ENCODE measurements at regions not wholly inside any gene's neighbourhood (a gene's known extent, or its start where the extent isn't known, plus 50 kb on each side); places are given as distances from the start of the nearest gene placed in this dataset.

DNA sequence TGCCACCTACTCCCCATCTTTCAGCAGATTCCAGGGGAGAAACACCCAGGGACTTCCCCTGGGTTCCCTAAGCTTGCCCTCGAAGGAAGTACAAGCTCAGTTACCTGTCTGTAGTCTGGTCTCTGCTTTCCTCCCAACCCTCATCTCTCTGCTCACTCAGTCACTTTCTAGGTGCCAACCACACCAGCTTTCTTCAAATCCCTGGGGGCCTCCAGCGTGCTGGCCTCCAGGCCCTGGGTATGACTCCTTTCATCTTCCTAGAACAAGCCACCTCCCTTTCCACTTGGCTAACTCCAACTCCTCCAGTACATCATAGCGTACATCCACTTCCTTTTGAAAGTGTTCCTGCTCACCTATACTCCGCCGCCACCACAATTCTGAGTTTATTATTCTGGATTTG, 222.6 kb downstream of the SNX18 start:
- TF ChIP-seq, protein P1, sequence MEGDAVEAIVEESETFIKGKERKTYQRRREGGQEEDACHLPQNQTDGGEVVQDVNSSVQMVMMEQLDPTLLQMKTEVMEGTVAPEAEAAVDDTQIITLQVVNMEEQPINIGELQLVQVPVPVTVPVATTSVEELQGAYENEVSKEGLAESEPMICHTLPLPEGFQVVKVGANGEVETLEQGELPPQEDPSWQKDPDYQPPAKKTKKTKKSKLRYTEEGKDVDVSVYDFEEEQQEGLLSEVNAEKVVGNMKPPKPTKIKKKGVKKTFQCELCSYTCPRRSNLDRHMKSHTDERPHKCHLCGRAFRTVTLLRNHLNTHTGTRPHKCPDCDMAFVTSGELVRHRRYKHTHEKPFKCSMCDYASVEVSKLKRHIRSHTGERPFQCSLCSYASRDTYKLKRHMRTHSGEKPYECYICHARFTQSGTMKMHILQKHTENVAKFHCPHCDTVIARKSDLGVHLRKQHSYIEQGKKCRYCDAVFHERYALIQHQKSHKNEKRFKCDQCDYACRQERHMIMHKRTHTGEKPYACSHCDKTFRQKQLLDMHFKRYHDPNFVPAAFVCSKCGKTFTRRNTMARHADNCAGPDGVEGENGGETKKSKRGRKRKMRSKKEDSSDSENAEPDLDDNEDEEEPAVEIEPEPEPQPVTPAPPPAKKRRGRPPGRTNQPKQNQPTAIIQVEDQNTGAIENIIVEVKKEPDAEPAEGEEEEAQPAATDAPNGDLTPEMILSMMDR (IDR thresholded peaks at IDR 0.05) = no peak
- TF ChIP-seq, protein P2, sequence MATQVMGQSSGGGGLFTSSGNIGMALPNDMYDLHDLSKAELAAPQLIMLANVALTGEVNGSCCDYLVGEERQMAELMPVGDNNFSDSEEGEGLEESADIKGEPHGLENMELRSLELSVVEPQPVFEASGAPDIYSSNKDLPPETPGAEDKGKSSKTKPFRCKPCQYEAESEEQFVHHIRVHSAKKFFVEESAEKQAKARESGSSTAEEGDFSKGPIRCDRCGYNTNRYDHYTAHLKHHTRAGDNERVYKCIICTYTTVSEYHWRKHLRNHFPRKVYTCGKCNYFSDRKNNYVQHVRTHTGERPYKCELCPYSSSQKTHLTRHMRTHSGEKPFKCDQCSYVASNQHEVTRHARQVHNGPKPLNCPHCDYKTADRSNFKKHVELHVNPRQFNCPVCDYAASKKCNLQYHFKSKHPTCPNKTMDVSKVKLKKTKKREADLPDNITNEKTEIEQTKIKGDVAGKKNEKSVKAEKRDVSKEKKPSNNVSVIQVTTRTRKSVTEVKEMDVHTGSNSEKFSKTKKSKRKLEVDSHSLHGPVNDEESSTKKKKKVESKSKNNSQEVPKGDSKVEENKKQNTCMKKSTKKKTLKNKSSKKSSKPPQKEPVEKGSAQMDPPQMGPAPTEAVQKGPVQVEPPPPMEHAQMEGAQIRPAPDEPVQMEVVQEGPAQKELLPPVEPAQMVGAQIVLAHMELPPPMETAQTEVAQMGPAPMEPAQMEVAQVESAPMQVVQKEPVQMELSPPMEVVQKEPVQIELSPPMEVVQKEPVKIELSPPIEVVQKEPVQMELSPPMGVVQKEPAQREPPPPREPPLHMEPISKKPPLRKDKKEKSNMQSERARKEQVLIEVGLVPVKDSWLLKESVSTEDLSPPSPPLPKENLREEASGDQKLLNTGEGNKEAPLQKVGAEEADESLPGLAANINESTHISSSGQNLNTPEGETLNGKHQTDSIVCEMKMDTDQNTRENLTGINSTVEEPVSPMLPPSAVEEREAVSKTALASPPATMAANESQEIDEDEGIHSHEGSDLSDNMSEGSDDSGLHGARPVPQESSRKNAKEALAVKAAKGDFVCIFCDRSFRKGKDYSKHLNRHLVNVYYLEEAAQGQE (IDR thresholded peaks at IDR 0.05; ENCODE audit: low read depth, low read length) = no peak
- TF ChIP-seq GATA2 (CRISPR knock-in tag; IDR thresholded peaks at IDR 0.05) (no peak), EZH2phosphoT487 (IDR thresholded peaks at IDR 0.05; ENCODE audit: borderline replicate concordance, low read depth) (no peak), YY1 (IDR thresholded peaks at IDR 0.05; ENCODE audit: low read depth) (no peak)
- TF ChIP-seq, protein P3, sequence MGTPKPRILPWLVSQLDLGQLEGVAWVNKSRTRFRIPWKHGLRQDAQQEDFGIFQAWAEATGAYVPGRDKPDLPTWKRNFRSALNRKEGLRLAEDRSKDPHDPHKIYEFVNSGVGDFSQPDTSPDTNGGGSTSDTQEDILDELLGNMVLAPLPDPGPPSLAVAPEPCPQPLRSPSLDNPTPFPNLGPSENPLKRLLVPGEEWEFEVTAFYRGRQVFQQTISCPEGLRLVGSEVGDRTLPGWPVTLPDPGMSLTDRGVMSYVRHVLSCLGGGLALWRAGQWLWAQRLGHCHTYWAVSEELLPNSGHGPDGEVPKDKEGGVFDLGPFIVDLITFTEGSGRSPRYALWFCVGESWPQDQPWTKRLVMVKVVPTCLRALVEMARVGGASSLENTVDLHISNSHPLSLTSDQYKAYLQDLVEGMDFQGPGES (IDR thresholded peaks at IDR 0.05; ENCODE audit: low read depth, low read length) = no peak
- TF ChIP-seq, protein P4, sequence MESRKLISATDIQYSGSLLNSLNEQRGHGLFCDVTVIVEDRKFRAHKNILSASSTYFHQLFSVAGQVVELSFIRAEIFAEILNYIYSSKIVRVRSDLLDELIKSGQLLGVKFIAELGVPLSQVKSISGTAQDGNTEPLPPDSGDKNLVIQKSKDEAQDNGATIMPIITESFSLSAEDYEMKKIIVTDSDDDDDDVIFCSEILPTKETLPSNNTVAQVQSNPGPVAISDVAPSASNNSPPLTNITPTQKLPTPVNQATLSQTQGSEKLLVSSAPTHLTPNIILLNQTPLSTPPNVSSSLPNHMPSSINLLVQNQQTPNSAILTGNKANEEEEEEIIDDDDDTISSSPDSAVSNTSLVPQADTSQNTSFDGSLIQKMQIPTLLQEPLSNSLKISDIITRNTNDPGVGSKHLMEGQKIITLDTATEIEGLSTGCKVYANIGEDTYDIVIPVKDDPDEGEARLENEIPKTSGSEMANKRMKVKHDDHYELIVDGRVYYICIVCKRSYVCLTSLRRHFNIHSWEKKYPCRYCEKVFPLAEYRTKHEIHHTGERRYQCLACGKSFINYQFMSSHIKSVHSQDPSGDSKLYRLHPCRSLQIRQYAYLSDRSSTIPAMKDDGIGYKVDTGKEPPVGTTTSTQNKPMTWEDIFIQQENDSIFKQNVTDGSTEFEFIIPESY (IDR thresholded peaks at IDR 0.05; ENCODE audit: borderline replicate concordance, low read depth) = no peak

Data from SK-N-SH (cell line).